NCI-H510A treated with DMSO at 0.1 percent for 48 hours (cell line): ENCODE measurements at regions not wholly inside any gene's neighbourhood (a gene's known extent, or its start where the extent isn't known, plus 50 kb on each side); places are given as distances from the start of the nearest gene placed in this dataset.
"Not testable (repeated sequence)": the region's sequence is repeated elsewhere in the genome, so short reads cannot be mapped to it uniquely, and the experiment has no call there.

Source experiments
- DNase-seq: peaks from one replicate; lab custom pipeline; 2025; lab: John Stamatoyannopoulos, UW

DNA sequence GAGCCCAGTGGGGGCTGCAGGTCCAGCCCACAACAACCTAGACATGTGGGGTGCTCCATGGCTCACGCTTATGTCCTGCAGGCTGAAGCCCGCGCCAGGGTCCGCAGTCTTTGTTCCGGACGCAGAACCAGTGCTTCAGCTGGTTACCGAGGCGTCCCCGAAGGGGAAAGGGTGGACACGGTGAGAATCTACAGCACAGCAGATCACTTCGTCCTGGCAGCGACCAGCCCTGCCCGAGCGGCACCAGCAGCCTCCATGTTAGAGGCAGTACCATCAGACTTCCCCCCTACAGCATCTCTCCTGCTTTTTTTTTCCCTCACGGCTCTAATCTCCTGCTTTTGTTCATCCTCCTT is 1736.4 kb downstream of the TP53TG3F start:
- no peak for DNase-seq

DNA sequence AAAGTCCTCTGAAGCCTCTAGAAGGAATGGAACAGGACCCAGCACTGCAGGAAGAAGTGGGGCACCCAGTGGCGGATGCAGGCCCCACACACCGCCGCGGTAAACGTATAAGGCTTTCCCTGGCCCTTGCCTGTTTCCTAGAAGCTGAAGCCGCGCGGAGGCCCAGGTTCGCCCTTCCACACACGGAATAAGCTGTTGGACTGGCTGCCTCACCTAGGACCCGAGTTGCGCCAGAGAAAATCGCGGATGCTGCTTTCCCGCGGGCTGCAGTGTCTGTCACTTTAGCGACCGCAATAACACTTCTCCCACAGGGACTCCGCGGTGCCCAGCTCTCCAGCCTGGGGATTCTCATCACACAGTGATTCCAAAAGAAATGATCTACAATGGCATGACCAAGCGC is 1736.9 kb downstream of the TP53TG3F start:
- DNase-seq, result no peak

DNA sequence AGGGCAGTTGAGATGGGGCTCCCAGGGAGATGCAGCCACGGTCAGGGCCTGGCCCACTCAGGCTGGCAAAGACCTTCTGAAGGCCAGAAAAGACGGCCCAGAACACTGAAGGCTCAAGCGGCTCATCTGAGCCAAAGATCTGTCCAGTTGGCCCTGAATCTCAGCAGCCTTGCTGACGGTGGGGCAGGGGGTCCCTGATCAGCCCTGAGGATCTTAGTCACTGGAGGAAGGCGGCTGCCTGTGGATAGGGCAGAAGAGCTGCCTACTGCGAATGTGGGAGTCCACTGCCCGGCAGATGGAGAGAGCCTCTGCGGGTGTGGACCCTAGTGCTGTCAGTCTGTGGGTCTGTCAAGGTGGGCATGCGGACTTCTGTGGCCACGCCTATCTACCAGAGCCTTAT is 1738.2 kb downstream of the TP53TG3F start:
- no peak for DNase-seq

DNA sequence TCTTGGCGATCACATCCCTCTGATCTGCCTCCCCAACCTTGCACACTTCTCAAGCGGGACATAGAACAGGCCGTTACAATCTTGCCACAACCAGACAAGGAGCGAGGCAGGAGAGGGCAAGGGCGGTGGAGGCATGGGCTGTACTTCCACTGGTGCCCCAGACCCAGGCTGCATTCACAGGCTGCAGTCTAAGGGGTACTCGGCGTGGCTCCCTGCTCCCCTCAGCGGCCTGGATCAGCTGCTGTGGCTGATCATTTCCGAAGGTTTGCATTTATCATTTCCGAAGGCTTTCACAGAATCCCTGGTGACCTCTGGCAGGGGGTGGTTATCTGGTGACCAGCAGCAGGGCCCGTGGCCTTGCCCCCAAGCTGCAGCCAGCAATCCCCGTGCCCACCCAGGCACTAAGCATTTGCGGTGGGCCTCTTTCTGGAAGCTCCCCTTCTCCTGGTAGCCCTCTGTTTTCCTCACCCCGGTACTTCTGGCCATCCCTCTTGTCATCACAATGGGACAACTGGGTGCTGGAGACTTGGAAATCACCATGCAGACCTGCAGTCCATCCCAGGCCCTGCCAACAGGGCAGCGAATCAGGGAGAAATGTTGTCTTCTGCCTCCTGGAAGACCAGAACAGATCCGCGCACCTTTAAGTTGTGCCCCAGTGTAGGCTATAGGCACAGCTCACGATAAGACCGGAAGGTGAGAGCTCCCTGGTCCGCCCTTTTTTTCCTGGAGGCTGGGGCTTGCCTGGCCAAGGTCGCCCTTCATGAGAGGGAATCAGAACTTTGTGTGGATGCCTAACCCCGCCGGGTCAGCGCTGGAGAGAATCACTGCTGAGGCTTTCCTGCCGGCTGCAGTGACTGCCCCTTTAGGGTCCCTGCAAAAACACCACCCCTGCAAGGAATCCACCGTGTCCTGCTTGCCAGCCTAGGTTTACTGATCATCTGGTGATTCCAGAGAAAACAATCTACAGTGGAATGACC is 1739.1 kb downstream of the TP53TG3F start:
- no peak for DNase-seq

DNA sequence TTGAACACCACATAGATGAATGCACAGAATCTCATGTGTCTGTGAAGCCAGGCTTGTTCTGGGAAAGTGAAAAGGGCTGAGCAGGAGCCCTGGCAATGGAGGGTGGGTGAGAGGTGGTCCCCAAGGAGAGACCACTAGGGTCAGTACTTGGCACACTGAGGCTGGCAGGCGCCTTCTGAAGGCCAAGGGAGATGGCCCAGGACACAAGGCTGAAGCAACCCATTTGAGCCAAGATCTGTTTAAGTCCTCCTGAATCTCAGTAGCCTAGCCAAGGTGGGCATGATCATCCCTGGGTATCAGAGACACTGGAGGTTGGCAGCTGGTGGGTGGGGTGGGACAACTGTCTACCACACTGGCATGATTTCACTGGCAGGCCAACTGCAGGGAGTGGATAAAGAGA is 1741.2 kb downstream of the TP53TG3F start:
- DNase-seq, result no peak

DNA sequence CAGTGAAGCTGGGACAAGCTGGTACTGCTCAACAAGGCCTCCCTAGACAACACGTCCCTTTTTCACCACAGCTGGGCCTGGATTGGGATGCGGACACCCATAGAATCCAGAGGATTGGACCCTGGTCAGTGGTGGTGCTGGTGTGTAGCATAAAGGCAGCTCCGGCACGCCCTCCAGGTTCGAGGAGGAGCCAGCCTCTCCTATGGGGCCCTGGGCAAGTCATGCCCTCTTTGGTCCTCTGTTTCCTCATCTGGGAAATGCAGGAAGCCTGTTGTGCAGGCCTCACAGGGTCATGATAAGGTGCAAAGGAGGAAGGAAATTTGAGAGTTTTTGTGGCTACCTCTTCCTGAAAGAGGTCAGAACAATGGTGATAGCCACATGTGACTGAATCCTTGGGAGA is 1741.7 kb downstream of the TP53TG3F start:
- DNase-seq, result no peak

DNA sequence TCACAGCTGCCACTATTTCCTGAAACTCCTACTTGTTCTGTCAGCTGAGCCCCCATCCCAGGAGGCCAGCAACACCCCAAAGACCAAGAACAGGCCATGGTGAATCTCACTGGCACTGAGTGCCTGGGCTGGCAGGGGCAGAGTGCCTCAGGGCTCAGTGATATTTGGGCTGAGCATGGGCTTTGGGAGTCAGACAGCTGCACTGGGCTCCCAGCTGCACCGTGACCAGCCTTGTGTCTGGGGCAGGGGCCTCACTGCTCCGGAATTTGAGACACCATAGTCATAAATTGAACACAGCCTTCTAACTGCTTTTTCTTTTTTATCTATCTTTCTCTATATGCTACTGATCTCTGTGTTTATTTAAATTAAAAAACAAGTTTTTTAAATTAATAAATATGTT is 1744.2 kb downstream of the TP53TG3F start:
- DNase-seq, result no peak

DNA sequence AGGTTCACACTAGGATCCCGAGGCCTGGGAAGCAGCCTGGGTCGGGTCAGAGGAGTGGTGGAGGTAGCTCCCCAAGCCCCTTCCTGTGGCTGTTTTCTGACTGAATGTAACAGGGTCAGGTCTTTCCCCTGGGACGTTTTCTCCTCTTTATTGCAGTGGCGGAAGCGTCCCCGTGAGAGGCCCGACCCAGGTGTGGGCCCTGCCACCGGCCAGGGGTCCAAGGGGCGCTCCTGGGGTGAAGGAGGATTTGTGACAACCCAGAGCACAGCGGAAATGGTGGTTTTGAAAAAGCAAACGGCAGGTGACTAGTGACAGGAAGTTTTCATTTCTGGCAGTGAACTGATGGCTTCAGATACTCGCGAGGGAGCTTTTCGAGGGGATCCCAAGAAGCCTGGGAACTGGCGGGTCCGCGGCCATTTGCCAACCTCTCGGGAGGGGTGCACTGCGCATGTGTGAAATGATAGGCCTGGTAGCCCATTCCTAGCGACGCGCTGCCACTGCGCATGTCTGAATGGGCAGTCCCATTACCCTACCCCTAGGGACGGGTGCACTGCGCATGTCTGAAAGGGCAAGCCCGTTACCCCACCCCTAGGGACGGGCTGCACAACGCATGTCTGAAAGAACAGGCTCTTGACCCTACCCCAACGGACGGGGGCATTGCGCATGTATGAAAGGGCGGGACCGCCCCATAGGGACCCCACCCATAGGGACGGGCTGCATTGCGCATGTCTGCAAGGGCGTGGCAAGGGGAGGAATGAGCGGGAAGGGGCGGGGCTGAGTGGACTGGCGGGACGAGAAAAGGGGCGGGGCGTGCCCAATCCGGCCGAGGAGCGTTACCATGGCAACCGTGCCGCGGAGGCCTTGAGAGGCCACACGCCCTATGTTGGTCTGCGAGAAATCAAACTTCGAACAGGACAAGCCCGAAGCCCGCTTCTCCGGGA is 1747.9 kb downstream of the TP53TG3F start:
- DNase-seq, result peak; percentile 89

DNA sequence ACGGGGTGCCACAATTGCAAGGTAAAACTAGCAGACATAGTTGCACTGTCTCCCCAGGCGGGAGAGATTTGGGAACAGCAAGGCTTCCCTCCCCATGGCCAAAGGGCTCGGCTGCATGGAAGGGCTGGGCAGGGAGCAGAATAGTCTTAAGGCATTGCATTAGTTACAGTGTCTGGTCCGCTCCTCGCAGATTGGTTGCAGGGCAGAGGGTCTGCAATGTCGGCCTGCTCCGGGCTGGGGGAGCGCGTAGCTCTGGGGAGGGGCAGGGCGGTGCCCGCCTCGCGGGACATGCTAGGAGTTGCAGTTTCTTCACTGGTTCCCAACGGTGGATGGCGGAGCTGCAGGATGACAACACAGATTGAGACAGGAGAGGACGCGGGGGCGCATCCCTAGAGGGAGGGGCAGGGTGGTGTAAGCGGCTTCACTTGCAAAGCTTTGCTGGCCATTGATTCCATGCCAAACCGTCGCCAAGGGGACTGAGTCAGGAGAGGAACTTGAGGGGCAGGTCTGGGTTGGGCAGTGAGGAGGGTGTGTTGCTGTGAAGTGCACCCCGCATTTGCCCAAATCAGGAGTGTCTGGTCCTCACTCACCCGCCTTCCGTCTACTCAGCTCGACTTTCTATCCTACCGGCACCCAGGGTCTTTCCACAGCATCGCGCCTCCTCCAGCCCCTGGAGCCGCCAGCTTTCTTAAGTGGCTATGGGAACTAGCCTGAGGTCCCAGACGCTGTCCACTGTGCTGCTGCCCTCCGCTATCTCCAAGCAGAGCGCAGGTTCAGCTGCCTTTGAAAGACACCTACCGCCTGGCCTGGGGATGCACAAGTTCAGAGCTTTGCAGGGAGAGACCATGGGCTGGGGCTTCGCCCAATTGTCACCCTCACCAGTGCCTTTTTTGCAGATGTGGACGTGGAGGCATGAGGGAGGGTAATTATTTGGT is 1748.9 kb downstream of the TP53TG3F start:
- DNase-seq, result no peak

DNA sequence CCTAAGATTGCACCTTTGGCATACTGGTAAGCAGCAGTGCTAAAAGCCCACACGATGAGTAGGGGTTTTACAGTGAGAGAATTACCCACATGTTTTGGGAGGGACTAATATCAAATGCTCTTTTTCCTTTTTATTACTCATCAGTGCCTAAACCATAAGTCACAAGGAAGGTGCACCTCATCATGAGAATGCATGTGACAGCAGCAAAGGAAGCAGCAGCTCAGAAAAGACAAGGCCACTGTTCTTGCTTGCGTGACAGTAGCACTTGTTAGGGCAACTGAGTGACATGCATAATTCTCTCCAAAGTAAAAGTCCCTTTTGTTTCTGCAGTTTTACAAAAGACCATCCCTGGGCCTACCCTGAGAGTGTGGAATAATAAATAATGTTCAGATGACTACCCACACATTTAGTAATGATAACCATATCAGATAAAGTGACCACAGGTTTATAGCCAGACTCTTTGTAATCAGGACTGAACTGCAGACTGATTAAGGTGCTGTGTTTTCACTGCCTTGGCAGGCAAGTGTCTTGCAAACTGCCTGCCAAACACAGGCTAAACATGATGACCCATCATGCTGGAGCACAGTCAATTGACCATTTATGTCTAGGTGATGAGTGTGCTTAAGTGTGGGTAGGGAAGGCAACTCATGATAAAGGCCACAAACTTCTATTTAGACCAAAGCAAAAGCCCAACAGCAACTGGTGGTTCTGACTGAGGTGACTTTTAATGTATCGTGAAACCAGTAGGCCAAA is 1751.4 kb downstream of the TP53TG3F start:
- peak; percentile 8 for DNase-seq

DNA sequence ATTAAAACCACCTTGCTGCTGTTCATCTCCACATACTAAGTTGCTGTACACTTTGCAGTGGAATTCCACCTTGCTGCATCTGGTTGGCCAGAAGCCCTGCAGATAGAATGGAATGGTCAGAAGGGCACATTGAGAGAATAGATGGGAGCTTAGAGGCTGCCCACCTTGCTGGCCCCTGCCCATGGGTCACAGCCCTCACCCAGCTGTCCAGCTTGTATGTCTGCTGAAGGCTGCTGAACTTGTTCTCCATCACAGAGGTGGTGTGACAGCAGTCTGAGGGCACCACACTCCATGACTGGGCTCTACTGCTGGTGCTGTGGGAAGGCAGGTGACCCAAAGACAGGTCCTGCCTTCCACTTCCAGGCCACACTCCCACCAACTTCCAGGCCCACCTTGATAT is 1755.4 kb downstream of the TP53TG3F start:
- DNase-seq, result no peak

DNA sequence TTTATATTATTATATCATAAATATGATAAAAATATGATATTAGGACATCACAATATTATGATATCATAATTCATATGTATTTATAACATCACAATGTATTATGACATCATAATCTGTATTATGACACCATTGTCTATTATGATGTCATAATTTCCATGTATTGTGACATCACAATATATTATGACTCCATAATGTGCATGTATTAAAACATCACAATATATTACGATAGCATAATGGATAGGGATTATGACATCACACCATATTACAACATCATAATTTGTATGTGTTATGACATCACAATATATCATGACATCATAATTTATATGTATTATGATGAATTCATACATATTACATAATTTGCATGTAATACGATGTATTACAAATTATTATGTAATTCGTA is 1755.9 kb downstream of the TP53TG3F start:
- no peak for DNase-seq

DNA sequence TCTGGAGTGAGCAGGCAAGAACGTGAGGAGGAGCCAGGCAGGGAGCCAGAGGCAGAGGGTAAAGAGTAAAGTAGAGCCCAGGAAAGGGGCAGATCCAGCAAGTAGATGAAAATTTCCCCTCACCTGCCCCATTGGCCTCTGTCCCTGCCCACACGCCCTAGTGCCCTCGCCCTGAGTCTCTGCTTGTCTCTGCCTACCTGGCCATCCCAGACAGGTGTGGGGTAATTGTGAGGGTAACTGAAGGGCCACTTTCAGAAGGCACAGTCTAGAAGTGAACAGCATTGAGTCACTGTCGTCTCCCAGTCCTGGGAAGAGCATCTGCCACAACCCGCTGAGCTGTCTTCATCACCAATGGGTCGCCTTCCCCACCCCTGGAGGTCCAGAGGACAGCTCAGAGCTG is 1756.8 kb downstream of the TP53TG3F start:
- not testable (repeated sequence) for DNase-seq

DNA sequence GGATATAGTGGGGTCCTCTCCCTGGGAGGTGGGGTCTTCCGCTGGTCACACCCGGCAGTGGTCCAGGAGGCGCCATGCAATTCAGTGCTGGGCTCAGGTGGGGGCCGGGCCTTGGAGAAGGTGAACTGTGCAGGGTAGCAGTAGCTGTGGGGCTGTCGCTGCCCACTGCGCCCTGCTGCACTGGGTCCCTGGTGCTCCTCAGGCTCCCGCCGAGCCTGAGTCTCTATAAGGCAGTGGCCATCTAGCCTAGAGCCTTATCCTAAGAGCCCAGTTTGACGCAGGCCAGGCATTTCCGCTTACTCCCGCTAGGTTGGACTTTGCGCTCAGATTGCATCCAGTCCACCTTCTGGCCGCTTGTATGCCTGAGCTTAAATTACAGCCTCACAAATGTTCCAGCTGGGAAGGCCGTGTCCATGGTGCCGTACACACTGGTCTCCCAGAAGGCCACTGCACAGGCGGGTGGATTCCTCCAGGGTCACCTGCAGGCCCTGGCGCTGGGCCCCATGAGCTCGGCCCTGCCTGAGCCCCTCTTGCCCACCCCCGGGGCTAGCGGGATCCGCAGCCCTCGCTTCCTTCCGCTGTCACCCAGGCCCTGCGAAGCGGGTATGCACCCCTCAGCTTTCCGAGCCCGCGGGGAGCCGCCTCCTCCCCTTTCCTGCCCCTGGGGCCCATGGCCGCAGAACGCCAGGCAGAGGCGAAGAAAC is 1762.2 kb downstream of the TP53TG3F start:
- no peak for DNase-seq

DNA sequence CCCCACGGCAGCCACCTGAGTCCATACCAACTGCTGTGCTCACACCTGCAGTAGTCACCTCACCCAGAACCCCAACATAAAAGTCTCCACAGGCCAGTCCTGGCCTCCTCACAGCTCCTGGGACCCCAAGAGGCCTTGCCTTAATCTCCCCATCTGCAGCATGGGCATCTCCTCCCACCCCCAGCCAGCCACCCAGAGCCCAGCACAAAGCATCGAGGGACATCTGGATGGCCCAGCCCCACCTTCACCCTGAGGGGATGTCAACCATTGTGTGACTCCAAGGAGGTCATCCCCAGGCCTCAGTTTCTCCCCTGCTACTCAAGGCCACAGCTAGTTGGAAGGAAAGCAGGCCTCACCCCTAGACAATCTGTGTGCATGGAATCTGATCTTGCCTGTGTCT is 1775.3 kb downstream of the TP53TG3F start:
- DNase-seq, result no peak

DNA sequence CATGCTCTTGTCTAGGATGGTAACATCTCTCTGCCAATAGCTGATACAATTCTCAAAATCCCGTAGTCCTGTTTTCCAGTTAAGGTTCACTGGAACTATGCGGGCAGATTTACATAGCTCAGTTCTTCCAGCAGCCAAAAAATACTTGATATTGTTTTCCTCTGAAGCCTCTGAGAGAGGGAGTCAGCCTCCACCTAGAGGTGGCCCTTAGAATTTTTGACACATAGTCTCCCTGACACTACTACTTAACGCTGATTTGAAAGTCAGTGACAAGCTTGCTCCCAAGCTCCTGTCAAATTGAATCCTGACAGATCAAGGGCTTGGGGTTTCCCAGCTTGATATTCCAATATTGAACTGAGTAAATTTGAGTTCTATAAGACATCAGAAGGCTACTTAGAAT is 1780.1 kb downstream of the TP53TG3F start:
- no peak for DNase-seq

DNA sequence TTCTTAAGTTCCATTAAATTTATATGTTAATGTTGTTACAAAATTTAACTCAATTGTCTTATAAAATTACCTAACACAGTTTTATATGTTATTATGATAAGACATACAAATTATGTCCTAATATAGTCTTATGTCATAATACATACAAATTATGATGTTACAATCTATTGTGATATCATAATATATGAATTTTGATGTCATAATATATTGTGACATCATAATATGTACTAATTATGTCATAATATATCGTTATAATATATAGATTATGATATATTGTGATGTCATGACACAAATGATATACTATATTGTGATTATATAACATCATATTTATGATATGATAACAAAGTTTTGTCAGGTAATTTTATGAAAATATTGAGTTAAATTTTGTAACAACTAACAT is 1789.6 kb downstream of the TP53TG3F start:
- DNase-seq, result no peak

DNA sequence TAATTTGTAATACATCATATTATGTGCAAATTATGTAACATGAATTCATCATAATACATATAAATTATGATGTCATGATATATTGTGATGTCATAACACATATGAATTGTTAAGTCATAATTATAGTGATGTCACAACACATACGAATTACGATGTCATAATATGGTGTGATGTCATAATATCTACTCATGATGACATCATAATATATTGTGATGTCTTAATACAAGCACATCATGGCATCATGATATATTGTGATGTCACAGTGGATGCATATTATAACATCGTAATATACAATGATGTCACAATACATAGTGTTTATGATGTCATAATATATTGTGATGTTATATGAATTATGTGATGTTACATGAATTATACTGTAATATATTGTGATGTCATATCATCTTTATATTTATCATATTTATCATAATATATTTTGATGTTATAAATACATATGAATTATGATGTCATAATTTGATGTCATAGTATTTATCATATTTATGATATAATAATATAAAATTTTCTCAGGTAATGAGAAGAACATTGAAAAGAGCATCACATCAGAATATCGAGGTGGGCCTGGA is 1793.0 kb downstream of the TP53TG3F start:
- DNase-seq, result no peak

DNA sequence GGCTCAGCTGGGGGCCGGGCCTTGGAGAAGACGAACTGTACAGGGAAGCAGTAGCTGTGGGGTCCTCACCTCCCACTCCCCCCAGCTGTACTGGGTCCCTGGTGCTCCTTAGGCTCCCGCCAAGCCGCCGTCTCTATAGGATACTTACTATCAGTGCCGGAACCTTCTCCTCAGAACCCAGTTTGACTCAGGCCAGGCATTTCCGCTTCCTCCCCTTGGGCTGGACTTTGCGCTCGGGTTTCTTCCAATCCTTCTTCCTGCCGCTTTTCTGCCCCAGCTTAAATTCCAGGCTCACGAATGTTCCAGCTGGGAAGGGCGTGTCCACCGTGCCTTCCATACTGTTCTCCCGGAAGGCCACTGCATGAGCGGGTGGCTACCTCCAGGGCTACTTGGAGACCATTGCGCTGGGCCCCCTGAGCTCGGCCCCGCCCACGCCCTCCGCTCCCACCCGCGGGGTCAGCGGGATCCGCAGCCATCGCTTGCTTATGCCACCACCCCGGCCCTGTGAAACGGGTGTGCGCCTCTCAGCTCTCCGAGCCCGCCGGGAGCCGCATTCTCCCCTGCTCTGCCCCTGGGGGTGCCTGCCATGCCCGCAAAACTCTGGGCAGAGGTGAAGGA is 1795.9 kb downstream of the TP53TG3F start:
- no peak for DNase-seq

DNA sequence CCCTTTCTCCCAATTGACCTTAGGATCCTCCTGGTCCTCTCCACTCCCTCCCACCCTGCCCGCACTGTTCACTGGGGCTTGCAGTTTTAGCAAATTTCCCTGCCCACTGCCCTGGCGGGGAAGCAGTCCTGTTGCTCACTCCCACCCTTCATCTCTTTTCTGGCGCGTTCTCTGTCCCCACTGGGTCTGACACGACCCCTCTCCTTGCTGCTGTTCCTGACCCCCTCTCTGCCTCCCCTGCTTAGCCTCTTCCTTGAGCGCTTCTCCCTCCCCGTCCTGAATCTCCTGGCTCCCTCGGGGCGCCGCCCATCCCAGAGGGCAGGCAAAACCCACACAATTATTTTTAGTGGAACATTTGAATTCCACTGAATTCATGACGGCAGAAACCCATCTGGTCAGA is 1796.4 kb downstream of the TP53TG3F start:
- no peak for DNase-seq
